H1 (cell line): ENCODE measurements at regions not wholly inside any gene's neighbourhood (a gene's known extent, or its start where the extent isn't known, plus 50 kb on each side); places are given as distances from the start of the nearest gene placed in this dataset.

Experiments used
- CTCF ChIA-PET: fragments of 300-600 bp; sonication (Branson Sonifier 250); formaldehyde crosslinking; loops from one replicate; lab custom pipeline; 2021; ENCODE audit not compliant: partially characterized antibody; lab: Charles Lee
- POLR2A ChIA-PET: fragments of 300-600 bp; sonication (Branson Sonifier 250); formaldehyde crosslinking; loops from one replicate; lab custom pipeline; 2021; ENCODE audit warnings: inconsistent platforms; ENCODE audit not compliant: partially characterized antibody; lab: Charles Lee
- DNase-seq, 2 experiments: peaks; one replicate each; pipeline versions ENCODE4 v3.0.0 to v3.0.0-alpha.2; 2010 to 2022; ENCODE audit warnings: low spot score in 2 of 2, low read depth in 1 of 2, mixed read lengths in 1 of 2
- FAIRE-seq: peaks from 2 replicates; lab custom pipeline; 2011; peaks lifted over from hg19 to GRCh38; lab: Jason Lieb, UNC
- H2AFZ ChIP-seq: 2 replicates; pipeline ENCODE4 v1.8.1; 2012; ENCODE audit warnings: low read length, inconsistent platforms
- H2AK5ac ChIP-seq: 2 replicates; pipeline ENCODE4 v1.6.1; 2013; ENCODE audit warnings: low read depth, low read length
- H2BK120ac ChIP-seq: replicated peaks from 2 replicates; pipeline ENCODE3; 2013; ENCODE audit warnings: low read depth, low read length, inconsistent platforms
- H2BK12ac ChIP-seq: 2 replicates; pipeline ENCODE4 v1.6.1; 2013; ENCODE audit warnings: low read depth, low read length
- H2BK15ac ChIP-seq: 2 replicates; pipeline ENCODE4 v1.6.1; 2013; ENCODE audit warnings: low read length
- H2BK20ac ChIP-seq: 2 replicates; pipeline ENCODE4 v1.6.1; 2013; ENCODE audit warnings: low read length
- H2BK5ac ChIP-seq: 2 replicates; pipeline ENCODE4 v1.6.1; 2013; ENCODE audit warnings: low read depth, low read length
- H3K14ac ChIP-seq: 2 replicates; pipeline ENCODE4 v1.6.1; 2013; ENCODE audit warnings: inconsistent platforms; ENCODE audit not compliant: insufficient read length
- H3K18ac ChIP-seq: 2 replicates; pipeline ENCODE4 v1.6.1; 2013; ENCODE audit warnings: low read length; ENCODE audit errors: extremely low read depth
- H3K23ac ChIP-seq: 2 replicates; pipeline ENCODE4 v1.6.1; 2013; ENCODE audit warnings: inconsistent platforms; ENCODE audit not compliant: insufficient read length
- H3K23me2 ChIP-seq: 2 replicates; pipeline ENCODE4 v1.6.1; 2013; ENCODE audit warnings: low read depth, low read length
- H3K27ac ChIP-seq: 2 replicates; pipeline ENCODE4 v1.6.1; 2011; ENCODE audit warnings: low read depth, low read length, inconsistent platforms
- H3K27me3 ChIP-seq, 4 experiments: replicated peaks in 1 of 4; 1 replicate in 1 of 4; 2 replicates in 3 of 4; pipeline versions ENCODE4 v1.6.1 to v1.8.1; 2011 to 2013; ENCODE audit warnings: low read length in 3 of 4, mild to moderate bottlenecking in 3 of 4, inconsistent platforms in 2 of 4, mixed read lengths in 2 of 4, moderate library complexity in 1 of 4; ENCODE audit not compliant: control insufficient read depth in 3 of 4, insufficient read depth in 3 of 4; ENCODE audit errors: extremely low read depth in 1 of 4
- H3K36me3 ChIP-seq, 4 experiments: 2 replicates each; pipeline versions ENCODE4 v1.6.1 to v1.8.1; 2011 to 2013; ENCODE audit warnings: mild to moderate bottlenecking in 4 of 4, low read length in 3 of 4, moderate library complexity in 2 of 4, control low read depth in 1 of 4, inconsistent platforms in 1 of 4; ENCODE audit not compliant: insufficient read depth in 4 of 4, control insufficient read depth in 2 of 4
- H3K4ac ChIP-seq: replicated peaks from 2 replicates; pipeline ENCODE3; 2013; ENCODE audit warnings: low read length, low read depth, mixed read lengths, inconsistent platforms; ENCODE audit not compliant: insufficient read length
- H3K4me1 ChIP-seq, 4 experiments: replicated peaks in 1 of 4; 1 replicate in 1 of 4; 2 replicates in 3 of 4; pipeline versions ENCODE4 v1.6.1 to v1.8.1; 2011 to 2013; ENCODE audit warnings: low read length in 3 of 4, inconsistent platforms in 2 of 4, mixed read lengths in 1 of 4; ENCODE audit not compliant: insufficient read depth in 4 of 4, control insufficient read depth in 3 of 4
- H3K4me2 ChIP-seq, 2 experiments: 2 replicates each; pipeline versions ENCODE4 v1.6.1 to v1.8.1; 2011 to 2013; ENCODE audit warnings: low read depth in 2 of 2, low read length in 2 of 2, control low read depth in 1 of 2, inconsistent platforms in 1 of 2, mild to moderate bottlenecking in 1 of 2; ENCODE audit not compliant: insufficient read depth in 1 of 2
- H3K4me3 ChIP-seq, 4 experiments: fragments of 200-600, 300-600 bp in 1 of 4; sonication (generic), shearing (Covaris generic), sonication (Bioruptor Twin) in 1 of 4; 2 replicates each; pipeline versions ENCODE4 v1.5.1 to v1.8.1; 2011 to 2016; ENCODE audit warnings: low read length in 4 of 4, low read depth in 3 of 4, control low read depth in 2 of 4, inconsistent platforms in 2 of 4, mild to moderate bottlenecking in 2 of 4, mixed read lengths in 1 of 4, moderate library complexity in 1 of 4; ENCODE audit not compliant: insufficient read depth in 2 of 4; ENCODE audit errors: extremely low read depth in 1 of 4
- H3K56ac ChIP-seq: replicated peaks from 2 replicates; pipeline ENCODE3; 2013; ENCODE audit warnings: low read depth, mild to moderate bottlenecking, mixed read lengths, low read length, inconsistent platforms; ENCODE audit not compliant: insufficient read length
- H3K79me1 ChIP-seq: 2 replicates; pipeline ENCODE4 v1.6.1; 2013; ENCODE audit warnings: low read depth, low read length, control low read depth
- H3K79me2 ChIP-seq, 2 experiments: 2 replicates each; pipeline versions ENCODE4 v1.6.1 to v1.8.1; 2012 to 2013; ENCODE audit warnings: low read length in 2 of 2, mild to moderate bottlenecking in 2 of 2, inconsistent platforms in 1 of 2; ENCODE audit not compliant: insufficient read depth in 2 of 2, control insufficient read depth in 1 of 2
- H3K9ac ChIP-seq, 4 experiments: replicated peaks in 1 of 4; 1 replicate in 1 of 4; 2 replicates in 3 of 4; pipeline versions ENCODE4 v1.6.1 to v1.8.1; 2011 to 2013; ENCODE audit warnings: low read depth in 3 of 4, low read length in 3 of 4, control low read depth in 2 of 4, mild to moderate bottlenecking in 2 of 4, moderate library complexity in 2 of 4, inconsistent platforms in 1 of 4; ENCODE audit errors: extremely low read depth in 1 of 4
- H3K9me3 ChIP-seq, 2 experiments: 2 replicates each; pipeline versions ENCODE4 v1.6.1 to v1.8.1; 2012 to 2013; ENCODE audit warnings: mild to moderate bottlenecking in 2 of 2, moderate library complexity in 2 of 2, control low read depth in 1 of 2, inconsistent platforms in 1 of 2, low read depth in 1 of 2, low read length in 1 of 2, mixed read lengths in 1 of 2; ENCODE audit not compliant: insufficient read depth in 2 of 2
- H4K20me1 ChIP-seq, 2 experiments: replicated peaks in 1 of 2; 2 replicates each; pipeline versions ENCODE3 to v1.8.1; 2011 to 2013; ENCODE audit warnings: inconsistent platforms in 2 of 2, low read length in 2 of 2, mild to moderate bottlenecking in 1 of 2; ENCODE audit not compliant: insufficient read depth in 2 of 2, control insufficient read depth in 1 of 2
- H4K5ac ChIP-seq: 2 replicates; pipeline ENCODE4 v1.6.1; 2013; ENCODE audit warnings: low read length, low read depth, mixed read lengths, inconsistent platforms; ENCODE audit not compliant: insufficient read length
- H4K8ac ChIP-seq: 2 replicates; pipeline ENCODE4 v1.8.0; 2013; ENCODE audit warnings: mild to moderate bottlenecking, moderate library complexity, low read length, inconsistent platforms; ENCODE audit not compliant: insufficient read depth; ENCODE audit errors: extremely low read depth
- H4K91ac ChIP-seq: replicated peaks from 2 replicates; pipeline ENCODE3; 2013; ENCODE audit warnings: low read length, mixed read lengths, inconsistent platforms; ENCODE audit not compliant: insufficient read length
- CEBPB ChIP-seq: IDR thresholded peaks from 2 replicates; pipeline ENCODE4 v1.6.1; 2012; ENCODE audit warnings: low read depth, low read length
- CTCF ChIP-seq, 3 experiments: IDR thresholded peaks; 1 replicate in 2 of 3; 2 replicates in 1 of 3; pipeline versions ENCODE4 v1.5.1 to v1.6.1; 2011; ENCODE audit warnings: low read length in 3 of 3, mild to moderate bottlenecking in 3 of 3, inconsistent platforms in 2 of 3, low read depth in 1 of 3, moderate library complexity in 1 of 3; ENCODE audit not compliant: insufficient read depth in 1 of 3; ENCODE audit errors: control extremely low read depth in 1 of 3
- EZH2 ChIP-seq: fragments of 200-600 bp; sonication (generic); IDR thresholded peaks from 2 replicates; pipeline ENCODE4 v1.7.1; 2012; ENCODE audit warnings: low read depth, mild to moderate bottlenecking, moderate library complexity, low read length, inconsistent platforms; ENCODE audit not compliant: severe bottlenecking
- GTF2F1 ChIP-seq: IDR thresholded peaks from 2 replicates; pipeline ENCODE4 v1.6.1; 2012; ENCODE audit warnings: low read depth, low read length, improper control_type of control experiment, borderline replicate concordance
- HDAC2 ChIP-seq, 2 experiments: fragments of 300-600 bp in 1 of 2; sonication (generic) in 1 of 2; IDR thresholded peaks; 2 replicates each; pipeline ENCODE4 v1.6.1; 2011 to 2012; ENCODE audit warnings: low read depth in 2 of 2, low read length in 2 of 2, mild to moderate bottlenecking in 2 of 2, moderate library complexity in 2 of 2, borderline replicate concordance in 1 of 2, inconsistent platforms in 1 of 2
- NANOG ChIP-seq: IDR thresholded peaks from 2 replicates; pipeline ENCODE4 v1.6.1; 2011; ENCODE audit warnings: low read length, low read depth, mild to moderate bottlenecking, inconsistent platforms; ENCODE audit not compliant: insufficient read depth, poor library complexity, severe bottlenecking
- POU5F1 ChIP-seq: IDR thresholded peaks from 2 replicates; pipeline ENCODE4 v1.6.1; 2011; ENCODE audit warnings: low read depth, mild to moderate bottlenecking, low read length, moderate library complexity
- TAF1 ChIP-seq: IDR thresholded peaks from 2 replicates; pipeline ENCODE4 v1.6.1; 2011; ENCODE audit warnings: mild to moderate bottlenecking, low read depth, low read length
- TBP ChIP-seq: IDR thresholded peaks from 2 replicates; pipeline ENCODE4 v1.6.1; 2011; ENCODE audit warnings: low read depth, low read length, improper control_type of control experiment
- WGBS, 2 experiments: shearing (Covaris generic) in 1 of 2; methylation state at CpG; one replicate each; pipeline versions ENCODE4 v1.1.6 to v1.1.7; 2013 to 2015; ENCODE audit warnings: low lambda C conversion rate in 2 of 2, mixed read lengths in 2 of 2, inconsistent platforms in 1 of 2, low coverage in 1 of 2, missing lambda C conversion rate in 1 of 2; ENCODE audit not compliant: insufficient replicate concordance in 2 of 2, insufficient coverage in 1 of 2, insufficient read length in 1 of 2; ENCODE audit errors: extremely low coverage in 1 of 2, missing lambda C conversion rate in 1 of 2; 5-methylcytosine and 5-hydroxymethylcytosine counted together

- H3K36me3 ChIP-seq: no peaks in the 10 kb centered on the region
- no peak overlapping the region for H3K14ac ChIP-seq
- no peak overlapping the region for H3K56ac ChIP-seq
- ChIA-PET POLR2A (no interaction called here), CTCF (interaction anchor here (0.6 to 6.4 kb wide), 12 partner anchors 9 to 375 kb away, joined by 3 to 41 read pairs (median 3); no protein-coding TSS in a partner anchor)
- H3K79me2 ChIP-seq: no peaks in the 10 kb centered on the region
- H3K23me2 ChIP-seq: peaks cover 1% of the 10 kb centered on the region; the same call in 1 of the 2 replicates
- no peak overlapping the region for H3K23ac ChIP-seq
- H3K4ac ChIP-seq: no peak overlapping the region
- H3K27me3 ChIP-seq: no peaks in the 10 kb centered on the region
- H2BK12ac ChIP-seq: no peak overlapping the region
- no peak overlapping the region; the same call in 1 of the 2 replicates for H2AK5ac ChIP-seq
- no peak overlapping the region for H3K9ac ChIP-seq
- peaks cover 2 to 7% (median 4%) of the 10 kb centered on the region in 4 experiments; a peak in 4 of 7 replicates for H3K4me1 ChIP-seq
- H2BK5ac ChIP-seq: no peak overlapping the region
- no peak overlapping the region for H4K8ac ChIP-seq
- no peak overlapping the region for H2BK20ac ChIP-seq
- H4K91ac ChIP-seq: no peak overlapping the region
- H3K9me3 ChIP-seq: no peaks in the 10 kb centered on the region
- no peak overlapping the region for H3K4me2 ChIP-seq
- H2BK15ac ChIP-seq: no peak overlapping the region
- no peaks in the 10 kb centered on the region for H3K79me1 ChIP-seq
- FAIRE-seq: no peak
- no peak overlapping the region for H2BK120ac ChIP-seq
- H4K20me1 ChIP-seq: no peaks in the 10 kb centered on the region
- H4K5ac ChIP-seq: no peak overlapping the region
- DNase-seq: no peak
- WGBS, 2 experiments: 100% methylated on average over 2 of the region's 2 CpGs; no CpG with 5 or more reads in 1 of the 2 experiments
- no peak overlapping the region for H3K4me3 ChIP-seq
- H2AFZ ChIP-seq: no peak overlapping the region
- no peak overlapping the region for H3K18ac ChIP-seq
- no peak overlapping the region for H3K27ac ChIP-seq
- TF ChIP-seq CEBPB (no peak), POU5F1 (no peak), HDAC2 (IDR thresholded peaks at IDR 0.05; ENCODE audit: borderline replicate concordance in 1 of 2, low read depth in 2 of 2, low read length in 2 of 2) (no peak), CTCF (IDR thresholded peaks at IDR 0.05; ENCODE audit: control extremely low read depth in 1 of 3, insufficient read depth in 1 of 3, low read depth in 1 of 3, low read length in 3 of 3) (no peak), NANOG (no peak), GTF2F1 (no peak), TAF1 (no peak), TBP (no peak), EZH2 (no peak)
Measured at GRCh38 chr11:116648247-116649174, 124.3 kb downstream of the BUD13 start.
